PC-9 (cell line): ENCODE measurements at regions not wholly inside any gene's neighbourhood (a gene's known extent, or its start where the extent isn't known, plus 50 kb on each side); places are given as distances from the start of the nearest gene placed in this dataset.

ENCODE experiments used
- BruUV-seq: library from RNA; stranded (reverse); fragments of 400-500 nt; replicated peaks from 2 replicates; lab custom pipeline; 2021; lab: Mats Ljungman, UMichigan
- CTCF ChIA-PET: fragments of 300-600 bp; sonication (Branson Sonifier 250); formaldehyde crosslinking; loops from one replicate; lab custom pipeline; 2022; ENCODE audit warnings: antibody characterized with exemption; lab: Charles Lee
- POLR2A ChIA-PET: fragments of 300-600 bp; sonication (Branson Sonifier 250); formaldehyde crosslinking; loops from one replicate; lab custom pipeline; 2022; ENCODE audit warnings: antibody characterized with exemption; ENCODE audit not compliant: unreplicated experiment; lab: Charles Lee
- DNase-seq, 2 experiments: peaks; one replicate each; pipeline versions ENCODE4 v3.0.0 to v3.0.0-alpha.2; 2015 to 2022; ENCODE audit warnings: mixed read lengths in 1 of 2
- H2AFZ ChIP-seq: fragments of 200-600 bp; sonication (generic); 2 replicates; pipeline ENCODE4 v1.8.1; 2017; ENCODE audit warnings: antibody characterized with exemption
- H3F3A ChIP-seq: fragments of 200-600 bp; sonication (generic); 2 replicates; pipeline ENCODE4 v1.8.1; 2017; ENCODE audit warnings: antibody characterized with exemption, mild to moderate bottlenecking, low read depth; ENCODE audit not compliant: insufficient read depth
- H3K27ac ChIP-seq: fragments of 200-600 bp; sonication (generic); 2 replicates; pipeline ENCODE4 v1.6.1; 2016; ENCODE audit warnings: mixed run types
- H3K27me3 ChIP-seq: fragments of 200-600 bp; sonication (generic); 2 replicates; pipeline ENCODE4 v1.6.1; 2016; ENCODE audit warnings: low read depth, mixed run types; ENCODE audit not compliant: insufficient read depth
- H3K36me3 ChIP-seq: fragments of 200-600 bp; sonication (generic); 2 replicates; pipeline ENCODE4 v1.6.1; 2016; ENCODE audit warnings: low read depth, mixed run types
- H3K4me1 ChIP-seq: fragments of 200-600 bp; sonication (generic); replicated peaks from 2 replicates; pipeline ENCODE4 v1.6.1; 2016; ENCODE audit warnings: mixed run types; ENCODE audit not compliant: insufficient read depth
- H3K4me2 ChIP-seq: fragments of 200-600 bp; sonication (generic); 2 replicates; pipeline ENCODE4 v1.6.1; 2017; ENCODE audit warnings: mixed run types
- H3K4me3 ChIP-seq: fragments of 200-600 bp; sonication (generic); 2 replicates; pipeline ENCODE4 v1.6.1; 2016; ENCODE audit warnings: mixed run types
- H3K79me2 ChIP-seq: fragments of 200-600 bp; sonication (generic); 2 replicates; pipeline ENCODE4 v1.6.1; 2017; ENCODE audit warnings: low read depth, mixed run types
- H3K9me2 ChIP-seq: fragments of 200-600 bp; sonication (generic); 2 replicates; pipeline ENCODE4 v1.8.1; 2017; ENCODE audit warnings: mild to moderate bottlenecking; ENCODE audit not compliant: insufficient read depth
- H3K9me3 ChIP-seq: fragments of 200-600 bp; sonication (generic); 2 replicates; pipeline ENCODE4 v1.8.1; 2016; ENCODE audit warnings: low read depth; ENCODE audit not compliant: insufficient read depth
- H4K20me1 ChIP-seq: fragments of 200-600 bp; sonication (generic); 2 replicates; pipeline ENCODE4 v1.8.1; 2017; ENCODE audit not compliant: insufficient read depth
- CTCF ChIP-seq: fragments of 200-600 bp; sonication (generic); conservative IDR thresholded peaks from 2 replicates; pipeline ENCODE4 v1.6.1; 2017; ENCODE audit warnings: mixed run types, antibody characterized with exemption, mild to moderate bottlenecking, moderate library complexity
- EZH2 ChIP-seq: fragments of 200-600 bp; sonication (generic); IDR thresholded peaks from 2 replicates; pipeline ENCODE4 v1.8.0; 2017; ENCODE audit warnings: antibody characterized with exemption, low read depth
- intact Hi-C: fragments of 100-400 bp; cut with micrococcal nuclease; formaldehyde crosslinking; loops from one replicate; pipeline ENCODE4 v1.10.0; 2022; ENCODE audit not compliant: unreplicated experiment

- H3K9me2 ChIP-seq = no peaks in the 10 kb centered on the region
- no peak for DNase-seq
- H3F3A ChIP-seq = no peaks in the 10 kb centered on the region
- no peaks in the 10 kb centered on the region for H4K20me1 ChIP-seq
- no peaks in the 10 kb centered on the region for H3K4me1 ChIP-seq
- no peak overlapping the region for H3K4me3 ChIP-seq
- H3K27me3 ChIP-seq = no peaks in the 10 kb centered on the region
- intact Hi-C loops = no loop called here
- ChIA-PET CTCF (no interaction called here), POLR2A (no interaction called here)
- TF ChIP-seq EZH2 = no peak
- no peak for TF ChIP-seq CTCF
- H2AFZ ChIP-seq = no peak overlapping the region
- H3K79me2 ChIP-seq = no peaks in the 10 kb centered on the region
- BruUV-seq = no TSS peak
- no peaks in the 10 kb centered on the region for H3K9me3 ChIP-seq
- no peak overlapping the region for H3K27ac ChIP-seq
- H3K4me2 ChIP-seq = no peak overlapping the region
- H3K36me3 ChIP-seq = no peaks in the 10 kb centered on the region
Observed at GRCh38 chr3:30201715-30202114, 404.7 kb upstream of the TGFBR2 start.

- intact Hi-C loops = no loop called here
- Histone ChIP-seq H3K9me3 (no peaks in the 10 kb centered on the region), H3K9me2 (no peaks in the 10 kb centered on the region), H3F3A (no peaks in the 10 kb centered on the region), H4K20me1 (no peaks in the 10 kb centered on the region), H3K79me2 (no peaks in the 10 kb centered on the region), H3K27ac (no peak overlapping the region), H3K4me1 (no peaks in the 10 kb centered on the region), H3K36me3 (no peaks in the 10 kb centered on the region), H3K4me2 (no peak overlapping the region), H2AFZ (no peak overlapping the region), H3K27me3 (no peaks in the 10 kb centered on the region), H3K4me3 (no peak overlapping the region)
- CTCF ChIA-PET = no interaction called here
- DNase-seq = no peak
- TF ChIP-seq EZH2 (no peak), CTCF (no peak)
- no TSS peak for BruUV-seq
- POLR2A ChIA-PET = no interaction called here
Observed at GRCh38 chr3:30203301-30203700, 403.1 kb upstream of the TGFBR2 start.

GRCh38 chr3:30204126-30204525, 402.3 kb upstream of the TGFBR2 start:
- no peaks in the 10 kb centered on the region for H4K20me1 ChIP-seq
- no peaks in the 10 kb centered on the region for H3K4me1 ChIP-seq
- H3K27ac ChIP-seq = no peak overlapping the region
- CTCF ChIA-PET = no interaction called here
- no TSS peak for BruUV-seq
- H3K4me2 ChIP-seq = no peak overlapping the region
- H3K4me3 ChIP-seq = no peak overlapping the region
- no peaks in the 10 kb centered on the region for H3F3A ChIP-seq
- TF ChIP-seq EZH2 = no peak
- TF ChIP-seq CTCF = no peak
- no peaks in the 10 kb centered on the region for H3K9me2 ChIP-seq
- no peak overlapping the region for H2AFZ ChIP-seq
- POLR2A ChIA-PET = no interaction called here
- no peaks in the 10 kb centered on the region for H3K27me3 ChIP-seq
- no peaks in the 10 kb centered on the region for H3K79me2 ChIP-seq
- intact Hi-C loops = no loop called here
- DNase-seq = no peak
- no peaks in the 10 kb centered on the region for H3K36me3 ChIP-seq
- H3K9me3 ChIP-seq = no peaks in the 10 kb centered on the region
